NT2/D1 (cell line): ENCODE measurements at regions not wholly inside any gene's neighbourhood (a gene's known extent, or its start where the extent isn't known, plus 50 kb on each side); places are given as distances from the start of the nearest gene placed in this dataset.

Experiments
- SUZ12 ChIP-seq: IDR thresholded peaks from 2 replicates; pipeline ENCODE4 v1.6.1; 2011; ENCODE audit not compliant: insufficient read length, insufficient read depth; ENCODE audit errors: extremely low read depth
- YY1 ChIP-seq: IDR thresholded peaks from 2 replicates; pipeline ENCODE4 v1.6.1; 2011; ENCODE audit not compliant: insufficient read length, insufficient read depth
- ZNF274 ChIP-seq: IDR thresholded peaks from 2 replicates; pipeline ENCODE4 v1.6.1; 2011; ENCODE audit warnings: mild to moderate bottlenecking, low read depth, low read length

DNA sequence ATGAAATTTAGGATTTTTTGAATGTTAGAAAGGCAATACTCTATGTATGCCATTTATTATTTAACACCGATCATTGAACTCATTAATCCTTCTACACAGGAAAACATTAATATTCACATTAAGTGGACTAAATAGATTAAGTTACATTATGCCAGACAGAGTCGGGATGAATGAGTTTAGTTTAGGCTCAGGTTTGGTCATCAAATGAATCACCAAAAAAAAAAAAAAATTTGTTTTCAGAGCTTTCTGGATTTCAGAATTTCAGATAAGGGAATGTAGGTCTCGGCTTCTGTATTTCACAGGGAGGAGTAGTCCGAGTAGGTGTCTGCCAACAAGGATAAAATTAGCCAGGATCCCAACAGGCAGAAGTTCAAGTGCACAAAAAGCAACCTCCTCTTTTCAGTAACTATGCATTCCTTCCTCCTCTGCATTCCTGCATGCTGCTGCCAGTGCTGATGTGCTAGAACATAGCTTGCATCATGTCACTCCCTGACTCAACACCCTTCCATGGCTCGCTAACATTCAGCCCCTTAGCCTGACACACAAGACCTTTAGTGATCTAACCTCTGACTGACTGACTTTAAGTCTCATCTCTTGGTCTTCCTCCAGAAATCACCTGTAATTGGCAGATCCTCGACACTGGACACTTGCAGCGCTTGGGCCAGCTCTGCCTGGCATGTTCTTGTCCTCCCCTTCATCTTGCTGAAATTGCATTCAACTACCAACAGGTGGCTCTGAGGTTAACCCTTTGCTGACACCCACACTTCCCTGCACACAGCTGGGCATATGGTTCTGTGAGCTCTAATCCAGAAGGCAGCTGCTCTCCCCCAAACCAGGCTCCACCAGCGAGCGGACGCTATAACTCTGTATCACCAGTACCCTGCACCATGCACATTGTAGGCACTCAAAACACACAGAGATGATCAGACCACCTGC, 145.4 kb upstream of the PROK2 start:
- TF ChIP-seq ZNF274 (no peak), YY1 (no peak), SUZ12 (no peak)
